ENCODE measurements at regions not wholly inside any gene's neighbourhood (a gene's known extent, or its start where the extent isn't known, plus 50 kb on each side); places are given as distances from the start of the nearest gene placed in this dataset.

DNA sequence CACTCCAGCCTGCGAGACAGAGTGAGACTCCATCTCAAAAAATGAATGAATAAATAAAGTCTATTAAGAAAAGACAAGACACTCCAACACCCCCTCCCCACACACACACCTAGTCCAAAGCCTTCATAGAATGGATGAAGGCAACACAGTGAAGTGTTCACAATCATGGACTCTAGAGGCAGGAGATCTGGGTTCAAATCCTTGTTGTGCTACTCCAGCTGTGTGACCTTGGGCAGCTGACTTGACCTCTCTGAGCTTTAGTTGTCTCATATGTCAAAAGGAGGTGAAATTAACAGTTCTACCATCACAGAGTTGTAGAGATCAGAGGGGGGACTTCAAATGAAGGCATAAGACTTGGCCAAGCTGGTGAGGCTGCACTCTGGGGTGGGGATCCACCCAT is 95.8 kb upstream of the MAP1LC3B2 start:
- no peak for DNase-seq

GRCh38 chr12:116465407-116465806 is 93.8 kb upstream of the MAP1LC3B2 start:
- DNase-seq: no peak

DNA sequence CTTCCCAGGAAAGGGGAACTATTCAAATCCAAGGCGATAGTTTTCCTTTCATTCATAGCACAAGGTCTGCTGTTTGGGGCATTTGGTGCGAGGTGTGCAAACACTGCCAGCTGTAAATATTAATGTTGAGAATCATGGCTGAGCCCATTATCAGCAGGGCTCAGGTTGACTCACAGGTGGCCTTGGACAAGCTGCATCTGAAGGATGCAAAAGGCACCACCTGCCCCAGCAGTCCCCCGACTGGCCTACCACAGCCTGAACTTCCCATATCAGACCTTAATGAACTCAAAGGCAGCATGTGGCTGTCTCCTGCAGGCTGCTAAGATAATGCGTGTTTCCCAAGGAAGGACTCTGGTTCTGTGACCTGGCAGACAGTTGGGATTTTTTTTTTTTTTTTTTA is 93.3 kb upstream of the MAP1LC3B2 start:
- DNase-seq: no peak

GRCh38 chr12:116466536-116466935 is 92.6 kb upstream of the MAP1LC3B2 start:
- no peak for DNase-seq

DNA sequence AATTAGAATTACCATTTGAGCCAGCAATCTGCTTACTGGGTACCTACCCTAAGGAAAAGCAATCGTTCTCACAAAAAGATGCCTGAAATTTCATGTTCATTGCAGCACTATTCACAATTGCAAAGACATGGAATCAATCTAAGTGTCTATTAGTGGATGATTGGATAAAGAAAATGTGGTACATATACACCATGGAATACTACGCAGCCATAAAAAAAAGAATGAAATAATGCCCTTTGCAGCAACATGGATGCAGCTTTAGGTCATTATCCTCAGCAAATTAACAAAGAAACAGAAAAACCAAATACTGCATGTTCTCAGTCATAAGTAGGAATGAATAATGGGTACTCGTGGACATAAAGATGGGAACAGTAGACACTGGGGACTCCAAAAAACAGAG is 89.8 kb upstream of the MAP1LC3B2 start:
- no peak for DNase-seq

DNA sequence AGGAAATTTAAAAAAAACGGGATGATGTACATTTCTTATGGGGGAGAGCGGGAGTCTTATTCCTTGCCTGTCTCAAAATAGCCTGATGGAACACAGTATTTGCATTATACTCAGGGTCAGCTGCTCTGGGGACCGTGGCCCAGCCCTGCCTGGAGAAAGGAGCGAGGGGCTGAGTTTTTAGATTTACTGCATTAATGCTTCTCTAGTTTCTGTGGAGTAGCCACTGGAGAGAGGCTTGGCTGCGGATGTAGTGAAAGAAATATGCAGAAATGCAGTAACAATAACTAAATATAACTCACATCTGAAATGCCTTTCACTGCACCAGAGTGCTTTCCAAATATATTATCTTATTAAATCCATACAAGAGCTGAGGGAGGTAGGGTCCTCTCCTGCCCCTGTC is 87.6 kb upstream of the MAP1LC3B2 start:
- no peak for DNase-seq

GRCh38 chr12:116472193-116472592 is 87.0 kb upstream of the MAP1LC3B2 start:
- no peak for DNase-seq

DNA sequence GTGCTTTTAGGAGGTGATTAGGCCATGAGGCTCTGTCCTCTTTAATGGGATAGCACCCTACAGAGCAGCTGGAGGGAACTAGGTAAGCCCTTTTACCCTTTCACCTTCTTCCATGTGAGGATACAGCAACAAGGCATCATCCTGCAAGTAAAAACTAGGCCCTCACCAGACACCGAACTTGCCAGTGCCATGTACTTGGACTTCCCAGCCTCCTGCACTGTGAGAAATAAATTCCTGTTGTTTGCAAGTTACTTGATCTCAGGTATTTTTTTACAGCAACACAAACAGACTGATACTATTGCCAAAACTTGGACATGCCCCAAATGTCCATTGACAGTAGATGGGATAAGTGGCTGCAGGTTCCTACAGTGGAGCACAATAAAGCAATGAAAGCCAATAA is 85.8 kb upstream of the MAP1LC3B2 start:
- no peak for DNase-seq

- DNase-seq: no peak
These were observed 84.8 kb upstream of the MAP1LC3B2 start for GRCh38 chr12:116474331-116474730.

GRCh38 chr12:116474899-116475298 is 84.3 kb upstream of the MAP1LC3B2 start:
- DNase-seq: no peak

GRCh38 chr12:116476227-116476822 is 82.9 kb upstream of the MAP1LC3B2 start:
- DNase-seq: no peak

DNA sequence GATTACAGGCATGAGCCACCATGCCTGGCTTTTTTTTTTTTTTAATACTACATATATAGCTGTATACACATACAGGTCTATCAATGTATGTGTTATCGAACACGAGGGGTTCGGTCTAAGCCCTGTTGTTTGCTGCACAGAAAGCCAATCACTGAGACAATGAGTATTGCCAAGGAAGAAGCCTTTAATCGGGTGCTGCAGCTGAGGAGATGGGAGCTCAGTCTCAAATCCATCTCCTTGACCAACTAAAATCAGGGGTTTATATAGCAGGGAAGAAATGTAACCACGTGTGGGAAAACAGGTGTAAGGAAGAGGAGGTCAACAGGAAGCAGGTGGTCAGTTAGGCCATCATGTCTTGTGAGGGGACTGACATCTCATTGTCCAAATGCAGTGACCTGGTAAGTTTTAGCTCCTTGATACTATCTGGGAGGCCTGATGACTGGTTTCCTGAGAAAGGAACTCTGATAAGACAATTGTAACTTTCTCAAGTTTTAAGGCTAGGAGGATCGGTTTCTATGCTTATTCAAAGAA is 80.9 kb upstream of the MAP1LC3B2 start:
- no peak for DNase-seq

GRCh38 chr12:116480210-116480810 is 78.9 kb upstream of the MAP1LC3B2 start:
- no peak for DNase-seq

DNA sequence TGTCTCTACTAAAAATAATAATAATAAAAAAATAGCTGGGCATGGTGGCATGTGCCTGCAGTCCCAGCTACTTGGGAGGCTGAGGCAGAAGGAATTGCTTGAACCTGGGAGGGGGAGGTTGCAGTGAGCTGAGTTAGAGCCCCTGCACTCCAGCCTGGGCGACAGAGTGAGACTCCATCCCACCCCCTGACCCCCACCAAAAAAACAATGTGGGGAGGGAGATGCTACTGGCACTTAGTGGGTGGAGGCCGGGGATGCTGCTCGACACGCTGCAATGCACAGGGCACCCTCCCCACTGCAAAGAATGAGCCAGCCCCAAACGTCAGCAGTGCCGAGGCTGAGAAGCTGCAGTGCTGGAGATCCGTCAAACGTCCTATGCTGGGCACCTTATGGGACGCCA is 77.5 kb upstream of the MAP1LC3B2 start:
- DNase-seq: no peak

DNA sequence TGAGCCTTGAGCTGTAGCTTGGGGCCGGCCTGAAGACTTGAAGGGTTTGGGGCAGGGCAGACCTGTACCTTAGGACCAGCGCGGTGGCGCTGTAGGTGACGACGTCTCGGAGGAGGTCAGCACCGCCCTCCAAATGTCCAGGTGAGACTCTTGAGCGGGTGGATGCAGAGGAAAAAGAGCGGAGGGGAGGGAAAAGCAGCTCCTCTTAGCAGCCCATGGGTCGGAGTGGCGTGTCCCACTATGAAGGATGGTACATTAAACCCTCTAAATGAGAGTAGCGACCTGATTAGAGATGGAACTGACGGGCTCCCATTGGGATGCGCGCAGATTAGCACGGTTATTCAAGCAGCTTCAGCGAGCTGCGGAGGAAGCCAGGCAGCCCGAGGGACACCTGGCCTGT is 77.0 kb upstream of the MAP1LC3B2 start:
- DNase-seq: no peak

DNA sequence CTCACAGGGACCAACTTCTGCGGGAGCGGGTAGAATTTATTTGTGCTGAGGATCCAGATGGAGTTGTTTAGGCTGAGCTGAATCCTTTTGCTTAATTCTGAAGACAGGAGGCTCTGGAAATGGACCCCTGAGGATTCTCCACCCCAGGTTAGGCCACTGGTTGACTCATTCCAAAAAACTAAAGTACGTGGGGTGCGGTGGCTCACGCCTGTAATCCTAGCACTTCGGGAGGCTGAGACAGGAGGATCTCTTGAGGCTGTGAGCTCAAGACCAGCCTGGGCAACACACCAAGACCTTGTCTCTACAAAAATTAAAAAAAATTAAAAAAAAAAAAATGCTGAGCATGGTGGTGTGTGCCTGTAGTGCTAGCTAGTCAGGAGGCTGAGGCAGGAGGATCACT is 76.3 kb upstream of the MAP1LC3B2 start:
- no peak for DNase-seq

DNA sequence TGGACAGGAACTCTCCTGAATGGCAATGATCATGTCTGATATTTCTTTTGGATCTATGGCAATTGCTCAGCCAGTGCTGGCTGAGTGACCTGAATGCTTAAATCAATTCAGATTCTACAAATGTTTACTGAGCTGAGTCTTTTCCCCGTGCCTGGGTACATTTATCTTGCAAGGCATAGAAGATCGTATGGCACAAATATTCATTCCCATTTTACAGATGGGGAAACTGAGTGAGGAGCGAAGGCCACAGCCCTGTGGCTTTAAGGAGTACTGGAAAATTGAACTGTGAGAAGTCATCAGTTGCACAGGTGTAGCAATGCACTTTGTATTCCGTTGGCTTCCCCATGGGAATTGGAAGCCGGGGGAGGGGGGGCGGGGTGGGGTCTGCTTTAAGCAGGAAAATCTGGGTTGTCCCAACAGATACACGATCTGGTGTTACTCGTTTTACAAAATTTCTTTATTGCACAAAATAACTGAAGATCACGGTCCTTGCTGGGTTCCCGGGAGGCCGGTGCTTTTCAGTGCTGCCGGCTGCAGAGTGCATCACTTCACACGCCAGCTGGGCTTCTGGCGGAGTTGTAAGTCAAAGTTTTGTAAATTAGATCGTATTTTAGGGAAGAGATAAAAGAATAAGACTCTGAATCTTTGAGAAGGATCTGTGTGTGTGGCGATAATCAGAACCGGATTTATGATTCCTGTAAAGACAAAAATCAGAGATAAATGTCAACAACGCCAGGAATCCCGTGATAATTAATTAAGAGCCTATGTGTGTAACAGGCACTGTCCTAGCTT is 75.0 kb upstream of the MAP1LC3B2 start:
- no peak for DNase-seq

- DNase-seq: no peak
These were observed 74.4 kb upstream of the MAP1LC3B2 start for GRCh38 chr12:116484807-116485206.

- no peak for DNase-seq
These were observed 70.1 kb upstream of the MAP1LC3B2 start for GRCh38 chr12:116489116-116489515.

GRCh38 chr12:116490471-116490870 is 68.7 kb upstream of the MAP1LC3B2 start:
- DNase-seq: no peak

- no peak for DNase-seq
These were observed 66.4 kb upstream of the MAP1LC3B2 start for GRCh38 chr12:116492703-116493324.

- no peak for DNase-seq
These were observed 63.9 kb upstream of the MAP1LC3B2 start for GRCh38 chr12:116495260-116495659.

DNA sequence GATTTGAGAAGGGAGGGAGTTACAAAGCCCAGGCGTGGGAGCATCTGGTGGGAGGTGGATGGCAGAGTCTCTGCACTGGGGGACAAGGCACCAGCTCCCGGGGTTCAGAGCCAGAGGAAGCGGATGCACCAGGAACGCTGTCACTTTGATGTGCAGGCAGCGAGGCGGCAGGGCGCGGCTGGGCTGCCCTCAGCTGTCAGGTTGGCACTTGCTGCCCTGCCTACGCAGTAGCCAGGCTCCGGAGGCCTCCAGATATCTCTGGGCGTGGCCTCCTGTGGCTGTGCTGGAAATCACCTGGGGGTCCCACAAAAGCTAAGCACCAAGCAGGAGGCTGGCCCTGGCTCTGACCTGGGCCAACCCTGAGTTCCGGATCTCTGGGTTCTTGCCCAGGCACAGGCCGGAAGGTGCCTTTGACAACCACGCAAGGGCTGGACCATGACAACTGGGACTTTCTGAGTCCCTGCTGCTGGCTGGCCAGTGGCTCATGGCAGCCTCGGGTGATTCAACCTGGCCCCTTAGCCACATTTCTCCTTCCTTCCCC is 62.1 kb upstream of the MAP1LC3B2 start:
- DNase-seq: no peak

All from activated CD4-positive, alpha-beta T cell treated with anti-CD3 and anti-CD28 coated beads, Interleukin-2, amount 50 U/mL, for 4 hours (primary cell).